NCI-H2196 treated with DMSO at 0.1 percent for 48 hours (cell line): ENCODE measurements at regions not wholly inside any gene's neighbourhood (a gene's known extent, or its start where the extent isn't known, plus 50 kb on each side); places are given as distances from the start of the nearest gene placed in this dataset.
"Not testable (repeated sequence)": the region's sequence is repeated elsewhere in the genome, so short reads cannot be mapped to it uniquely, and the experiment has no call there.

Experiments used
- DNase-seq: peaks from one replicate; lab custom pipeline; 2025; ENCODE audit not compliant: unreplicated experiment; lab: John Stamatoyannopoulos, UW

DNA sequence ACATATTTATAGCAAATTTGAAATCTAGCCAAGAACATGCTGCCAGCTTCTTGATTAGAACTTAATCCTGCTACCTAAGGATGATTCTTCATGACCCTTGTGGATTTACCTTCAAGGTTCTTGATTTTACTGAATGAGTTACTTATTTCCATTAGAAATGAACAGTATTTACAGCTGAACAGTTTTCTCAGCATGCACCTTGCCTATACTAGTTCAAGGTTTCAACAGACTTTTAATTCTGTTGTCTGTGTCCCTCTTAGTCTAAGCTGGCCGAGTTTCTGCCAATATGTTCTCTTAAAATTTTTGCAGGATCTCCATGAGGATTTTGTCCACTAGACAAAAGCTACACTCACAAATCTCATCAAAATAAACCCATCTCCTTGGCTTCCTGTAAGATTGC lies 188.8 kb upstream of the ST8SIA4 start:
- no peak for DNase-seq

DNA sequence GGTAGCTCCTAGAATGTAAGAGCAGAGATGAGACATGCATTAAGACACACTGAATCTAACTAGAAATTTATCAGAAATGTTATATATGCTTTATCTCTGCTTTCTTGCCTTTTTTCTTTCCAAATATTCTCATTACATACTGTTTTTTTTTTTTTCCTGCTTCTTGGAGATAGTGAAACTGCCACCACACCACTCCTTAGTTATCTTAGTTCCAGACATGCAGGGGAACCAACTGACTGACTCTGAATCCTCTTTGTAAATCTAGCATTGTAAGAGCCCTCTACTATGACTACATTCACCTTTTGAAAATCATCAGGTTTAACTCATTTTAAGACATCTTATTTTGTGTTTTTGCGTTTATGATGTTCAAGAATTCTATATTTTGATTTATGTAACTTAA lies 181.3 kb upstream of the ST8SIA4 start:
- no peak for DNase-seq

DNA sequence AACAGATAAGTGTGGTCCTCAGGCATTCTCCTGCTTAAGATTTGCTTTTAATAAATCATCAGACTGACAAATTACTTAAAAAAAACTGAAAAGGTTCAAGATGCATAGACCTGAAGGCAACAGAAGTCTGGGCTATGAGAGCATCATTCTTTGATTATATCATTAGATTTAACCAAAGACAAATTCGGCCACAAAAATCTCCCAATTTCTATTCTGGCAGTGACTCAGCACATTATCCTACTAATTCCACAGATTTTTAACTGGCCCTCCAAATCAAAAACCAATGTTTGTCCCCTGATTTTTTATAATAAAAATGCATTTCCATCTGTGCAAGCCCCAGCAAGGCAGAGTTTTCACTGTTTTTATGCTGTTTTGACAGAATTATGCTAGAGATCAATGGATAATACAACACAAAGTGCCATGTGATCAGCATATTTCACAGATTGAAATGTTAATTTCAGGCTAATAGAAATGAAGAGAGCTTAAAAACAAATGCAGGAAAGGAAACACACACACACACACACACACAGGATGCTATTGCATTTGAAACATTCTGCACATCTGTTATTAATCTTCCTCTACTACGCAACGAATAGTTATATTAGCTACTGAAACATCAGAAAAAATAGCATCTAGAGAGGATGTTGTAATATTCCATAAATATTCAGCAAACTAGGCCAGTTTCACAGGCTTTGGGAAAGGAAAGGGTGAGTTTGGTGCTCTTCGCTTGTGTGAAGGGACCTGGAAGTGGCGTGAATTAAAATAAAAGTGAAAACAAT lies 177.6 kb upstream of the ST8SIA4 start:
- no peak for DNase-seq

DNA sequence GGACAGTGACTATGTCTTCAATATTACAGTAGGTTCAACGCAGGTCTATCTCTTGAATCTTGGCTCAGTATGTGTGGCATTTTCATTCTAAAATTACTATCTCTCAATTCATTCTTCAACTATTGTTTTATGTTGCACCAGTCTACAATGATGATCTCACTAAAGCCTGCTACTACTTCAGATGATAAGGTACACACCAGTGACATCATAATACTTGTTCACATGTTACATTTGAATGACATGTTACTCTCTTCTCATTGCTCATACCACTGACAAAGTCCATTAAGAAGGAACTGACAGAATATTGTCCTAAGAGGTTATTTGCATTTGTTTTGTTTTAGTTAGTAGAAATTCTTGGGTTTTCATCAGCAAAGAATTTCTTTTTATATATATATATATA lies 165.2 kb upstream of the ST8SIA4 start:
- no peak for DNase-seq

DNA sequence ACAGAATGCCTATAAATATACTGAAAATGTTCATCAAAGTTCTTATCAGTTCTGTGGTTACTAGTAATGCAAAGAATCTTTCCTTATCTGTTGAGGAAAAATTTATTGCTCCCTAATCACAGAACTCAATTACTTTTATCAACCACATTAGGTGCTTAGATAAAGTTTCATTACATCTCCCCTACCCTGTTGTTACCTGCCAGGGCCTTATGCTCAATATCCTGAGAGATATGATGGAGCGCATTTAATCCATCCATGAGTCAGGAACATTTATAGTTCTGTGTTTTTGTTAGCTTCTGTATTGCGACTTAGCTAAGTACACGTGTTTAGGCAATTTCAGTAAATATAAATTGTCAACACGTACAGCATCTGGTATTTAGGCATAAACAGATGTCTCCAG lies 164.3 kb upstream of the ST8SIA4 start:
- no peak for DNase-seq

DNA sequence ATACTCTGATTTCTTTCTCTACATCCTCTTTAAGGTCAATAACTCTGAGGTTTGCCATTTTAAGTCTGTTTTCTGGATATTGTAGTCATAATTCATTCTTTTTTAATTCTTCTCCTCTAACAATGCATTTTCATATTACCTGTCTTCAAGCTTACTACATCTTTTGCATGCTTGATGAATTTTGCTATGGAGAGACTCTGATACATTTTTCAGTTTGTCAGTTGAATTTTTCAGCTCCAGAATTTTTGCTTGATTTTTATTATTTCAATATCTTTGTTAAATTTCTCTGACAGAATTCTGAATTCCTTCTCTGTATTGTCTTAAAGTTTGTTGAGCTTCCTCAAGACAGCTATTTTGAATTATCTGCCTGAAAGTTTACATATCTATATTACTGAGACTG lies 159.8 kb upstream of the ST8SIA4 start:
- DNase-seq = no peak

DNA sequence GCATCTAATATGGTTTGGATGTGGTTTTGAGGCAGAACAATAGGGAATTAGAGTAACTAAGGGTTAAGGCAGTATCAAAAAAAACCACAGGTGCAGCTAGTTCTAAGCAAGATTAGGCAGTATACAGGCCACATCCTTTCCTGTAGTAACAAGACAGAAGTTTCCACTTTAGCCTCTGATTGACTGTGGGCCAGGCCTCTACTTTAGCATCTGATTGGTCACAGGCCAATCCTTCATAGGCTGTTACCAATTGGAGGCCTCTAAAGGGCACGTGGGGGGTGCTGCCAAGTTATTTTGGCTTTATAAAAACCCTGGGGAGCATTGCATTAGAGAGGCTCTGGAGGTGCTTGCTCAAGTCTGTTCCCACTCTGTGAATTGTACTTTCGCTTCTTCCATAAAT lies 144.1 kb upstream of the ST8SIA4 start:
- no peak for DNase-seq

DNA sequence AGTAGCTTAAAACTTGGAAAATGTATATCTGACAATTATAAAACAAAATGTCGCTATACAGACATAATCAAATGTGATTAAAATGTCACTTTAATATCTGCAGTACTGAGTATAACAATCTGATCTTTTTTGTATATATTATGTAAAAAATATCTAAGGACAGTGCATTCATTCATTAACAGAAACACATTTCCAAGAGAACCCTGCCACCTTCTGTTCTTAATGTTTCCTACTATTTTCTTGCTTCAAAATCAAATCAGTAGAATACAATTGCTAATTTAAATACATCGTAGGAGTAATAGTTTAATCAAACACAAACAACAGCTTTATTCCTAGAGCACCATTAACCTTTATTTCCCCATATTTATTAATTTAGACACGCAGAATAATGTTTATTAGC lies 142.6 kb upstream of the ST8SIA4 start:
- DNase-seq = no peak

DNA sequence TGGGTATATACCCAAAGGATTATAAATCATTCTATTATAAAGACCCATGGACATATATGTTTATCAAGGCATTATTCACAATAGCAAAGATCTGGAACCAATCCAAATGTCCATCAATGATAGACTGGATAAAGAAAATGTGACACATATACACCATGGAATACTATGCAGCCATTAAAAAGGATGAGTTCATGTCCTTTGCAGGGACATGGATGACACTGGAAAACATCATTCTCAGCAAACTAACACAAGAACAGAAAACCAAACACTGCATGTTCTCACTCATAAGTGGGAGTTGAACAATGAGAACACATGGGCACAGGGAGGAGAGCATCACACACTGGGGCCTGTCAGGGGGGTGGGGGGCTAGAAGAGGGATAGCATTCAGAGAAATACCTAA lies 136.9 kb upstream of the ST8SIA4 start:
- not testable (repeated sequence) for DNase-seq

DNA sequence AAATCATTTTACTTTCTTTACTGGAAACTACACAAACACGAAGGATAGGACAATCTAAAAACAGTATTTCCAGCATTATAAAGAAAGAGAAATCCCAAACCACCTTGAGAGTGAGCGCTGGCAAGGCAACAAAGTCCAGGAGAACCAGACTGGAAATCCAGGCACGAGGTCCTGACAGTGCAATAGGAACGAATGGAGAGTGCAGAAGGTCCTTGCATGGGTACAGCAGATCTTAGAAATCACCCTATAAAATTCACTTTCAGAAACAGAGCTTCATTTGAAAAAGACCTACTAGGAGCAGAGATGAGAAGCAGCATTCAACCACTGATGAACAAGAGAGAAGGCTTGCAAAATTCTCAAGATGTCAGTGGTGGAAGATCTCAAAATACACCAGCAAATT lies 133.7 kb upstream of the ST8SIA4 start:
- DNase-seq = no peak

DNA sequence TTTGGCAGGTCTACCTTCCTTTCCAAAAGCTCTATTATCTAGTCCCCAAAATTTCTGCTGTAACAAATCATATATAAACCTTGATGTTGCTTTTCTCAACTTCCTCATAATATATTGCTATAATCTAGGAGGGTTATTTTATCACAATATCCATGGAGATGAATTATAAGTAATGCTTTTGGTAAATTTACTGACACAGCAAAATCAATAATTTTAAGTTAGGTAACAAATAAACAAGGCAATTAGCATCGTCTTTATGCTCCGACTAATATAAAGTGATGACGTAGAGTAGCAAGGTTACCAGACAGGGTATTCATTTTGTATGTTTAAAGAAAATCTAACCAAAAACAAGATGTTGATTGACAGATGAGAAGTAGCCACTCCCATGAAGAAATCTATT lies 132.3 kb upstream of the ST8SIA4 start:
- DNase-seq = no peak

DNA sequence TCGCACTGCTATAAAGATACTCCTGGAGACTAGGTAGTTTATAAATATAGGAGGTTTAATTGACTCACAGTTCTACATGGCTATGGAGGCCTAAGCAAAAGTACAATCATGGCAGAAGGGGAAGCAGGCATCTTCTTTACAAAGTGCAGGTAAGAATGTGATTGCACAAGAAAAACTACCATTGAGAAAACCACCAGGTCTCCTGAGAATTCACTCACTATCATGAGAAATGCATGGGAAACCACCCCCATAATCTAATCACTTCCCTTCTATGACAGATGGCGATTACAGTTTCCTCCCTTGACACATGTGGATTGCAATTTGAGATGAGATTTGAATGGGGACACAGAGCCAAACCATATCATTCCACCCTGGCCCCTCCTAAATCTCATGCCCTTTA lies 121.2 kb upstream of the ST8SIA4 start:
- no peak for DNase-seq

DNA sequence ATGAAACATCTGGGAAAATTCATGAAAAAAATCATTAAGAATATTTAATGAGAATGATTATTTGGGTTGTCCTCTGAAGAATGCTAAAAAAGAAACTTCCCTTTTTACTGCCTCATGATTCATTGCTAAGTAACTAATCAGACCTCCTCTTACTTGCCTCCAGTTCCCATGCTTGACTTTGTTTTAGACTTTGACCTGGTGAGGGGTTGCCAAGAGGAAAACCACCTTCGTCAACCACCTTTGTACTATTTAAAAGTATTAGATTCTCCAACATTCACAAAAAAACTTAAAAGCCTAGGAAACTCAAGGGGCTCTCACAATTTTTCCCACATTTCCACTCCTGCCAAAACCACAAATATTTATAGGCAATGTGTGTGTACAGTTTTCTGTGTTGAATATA lies 115.2 kb upstream of the ST8SIA4 start:
- DNase-seq = no peak

DNA sequence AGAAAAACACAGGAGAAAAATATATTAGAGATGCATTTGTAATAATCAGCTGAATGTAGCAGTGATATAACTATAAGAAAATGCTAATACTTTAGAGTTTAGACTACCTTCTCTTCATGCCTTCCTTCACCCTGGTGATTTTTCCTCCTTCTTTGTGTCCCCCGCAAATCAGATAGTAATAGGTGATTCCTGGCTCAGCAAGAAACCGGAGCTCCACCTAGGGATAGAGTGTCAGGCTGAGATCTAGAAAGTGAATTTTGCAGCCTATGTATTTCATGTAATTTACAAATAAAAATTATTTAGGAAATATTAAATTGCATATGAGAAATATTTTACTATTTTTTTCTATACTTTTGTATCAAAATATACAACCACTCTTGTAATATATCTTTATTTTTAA lies 109.8 kb upstream of the ST8SIA4 start:
- no peak for DNase-seq

DNA sequence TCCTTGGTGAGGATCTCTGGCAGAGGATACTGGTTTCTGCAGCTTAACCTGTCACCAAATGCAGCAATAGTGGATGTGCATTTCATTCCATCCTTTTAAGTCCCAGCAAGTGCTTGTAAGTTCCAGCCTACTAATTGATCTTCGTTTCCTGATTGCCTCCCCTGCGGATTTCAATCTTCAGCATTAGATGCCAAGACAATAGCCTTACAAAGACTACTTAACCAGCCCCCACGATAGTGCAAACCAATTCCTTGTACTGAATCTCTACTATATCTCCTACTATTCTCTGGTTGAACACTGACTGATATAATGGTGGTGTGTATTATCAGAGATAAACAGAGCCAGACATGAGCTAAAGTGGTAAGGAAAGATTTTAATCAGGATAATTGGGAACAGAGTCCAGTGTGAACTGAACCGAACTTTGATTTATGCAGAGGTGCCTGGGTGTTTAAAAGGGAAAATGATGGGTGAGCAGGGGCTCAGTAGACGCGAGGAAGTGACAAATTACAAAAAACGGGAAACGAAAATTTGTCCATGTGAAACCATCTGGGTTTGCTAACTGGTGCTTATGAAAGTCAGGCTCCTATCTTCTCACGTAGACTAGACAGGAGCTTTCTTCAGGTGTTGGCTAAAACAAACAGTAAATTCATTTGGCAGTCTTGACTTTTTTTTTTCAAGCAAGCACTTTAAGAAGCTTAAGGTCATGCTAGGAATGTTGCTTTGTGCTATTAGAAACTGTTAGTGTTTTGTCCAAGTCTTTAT lies 106.9 kb upstream of the ST8SIA4 start:
- no peak for DNase-seq

DNA sequence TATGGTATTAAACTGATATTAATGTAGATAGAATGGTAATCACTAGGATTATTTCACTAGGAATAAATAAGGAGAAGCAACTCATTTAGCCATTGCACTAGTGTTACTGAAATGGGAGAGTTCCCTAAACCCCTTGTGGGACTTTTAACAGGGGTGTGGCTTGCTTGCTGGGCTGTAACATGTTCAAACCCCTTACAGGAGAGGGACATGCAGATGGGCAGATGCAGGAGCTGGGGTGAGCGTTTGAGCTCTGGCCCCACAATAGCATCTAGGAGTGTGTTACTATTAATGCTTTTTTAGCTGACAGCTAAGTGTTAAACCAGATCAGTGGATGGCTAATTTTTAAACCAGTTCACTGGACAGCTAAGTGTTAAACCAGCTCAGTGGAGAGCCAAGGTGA lies 89.3 kb upstream of the ST8SIA4 start:
- no peak for DNase-seq

DNA sequence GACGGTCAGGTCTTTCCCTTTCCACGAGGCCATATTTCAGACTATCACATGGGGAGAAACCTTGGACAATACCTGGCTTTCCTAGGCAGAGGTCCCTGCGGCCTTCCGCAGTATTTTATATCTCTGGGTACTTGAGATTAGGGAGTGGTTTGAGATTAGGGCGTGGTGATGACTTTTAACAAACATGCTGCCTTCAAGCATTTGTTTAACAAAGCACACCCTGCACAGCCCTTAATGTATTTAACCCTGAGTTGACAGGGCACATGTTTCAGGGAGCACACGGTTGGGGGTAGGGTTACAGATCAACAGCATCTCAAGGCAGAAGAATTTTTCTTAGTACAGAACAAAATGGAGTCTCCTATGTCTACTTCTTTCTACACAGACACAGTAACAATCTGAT lies 80.5 kb upstream of the ST8SIA4 start:
- not testable (repeated sequence) for DNase-seq

DNA sequence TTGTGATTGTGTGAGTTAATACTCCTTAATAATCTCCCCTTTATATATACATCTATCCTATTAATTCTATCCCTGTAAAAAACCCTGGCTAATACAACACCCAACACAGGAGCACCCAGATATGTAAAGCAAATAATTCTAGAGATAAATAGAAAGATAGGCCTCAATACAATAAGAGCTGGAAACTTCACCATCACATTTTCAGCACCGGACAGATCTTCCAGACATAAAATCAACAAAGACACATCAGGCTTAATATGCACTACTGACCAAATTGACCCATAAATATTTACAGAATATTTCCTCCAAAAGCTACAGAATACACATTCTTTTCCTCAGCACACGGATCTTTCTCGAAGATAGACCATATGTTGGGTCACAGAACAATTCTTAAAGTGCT lies 71.0 kb upstream of the ST8SIA4 start:
- DNase-seq = no peak

DNA sequence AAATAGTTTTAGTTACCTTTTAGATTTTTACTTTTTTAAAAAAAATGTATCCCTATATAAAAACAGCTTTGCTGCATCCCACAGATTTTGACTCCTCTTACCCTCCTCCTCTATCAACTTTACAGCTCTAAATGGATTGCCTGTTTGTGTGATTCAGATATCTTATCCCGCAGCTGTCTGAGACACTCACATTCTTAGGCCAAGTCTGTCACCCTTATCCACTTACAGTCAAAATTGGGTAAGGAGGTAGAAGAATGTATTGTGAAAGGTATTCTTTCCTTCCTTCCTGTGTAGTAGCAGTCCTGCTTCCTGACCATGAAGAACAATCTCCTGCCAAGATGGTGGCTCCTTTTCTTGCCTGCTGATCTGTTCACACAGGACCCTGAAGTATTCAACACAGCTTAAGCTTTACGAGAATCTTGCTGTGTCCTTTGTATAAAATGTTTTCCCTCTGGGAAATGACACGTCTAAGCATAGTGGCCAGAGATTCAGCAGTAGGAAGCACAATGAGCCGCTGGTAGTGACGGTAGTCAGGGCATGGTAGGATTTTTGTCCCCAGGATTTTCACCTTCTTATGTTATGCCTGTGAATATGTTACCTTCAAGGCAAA lies 67.7 kb upstream of the ST8SIA4 start:
- DNase-seq = no peak

DNA sequence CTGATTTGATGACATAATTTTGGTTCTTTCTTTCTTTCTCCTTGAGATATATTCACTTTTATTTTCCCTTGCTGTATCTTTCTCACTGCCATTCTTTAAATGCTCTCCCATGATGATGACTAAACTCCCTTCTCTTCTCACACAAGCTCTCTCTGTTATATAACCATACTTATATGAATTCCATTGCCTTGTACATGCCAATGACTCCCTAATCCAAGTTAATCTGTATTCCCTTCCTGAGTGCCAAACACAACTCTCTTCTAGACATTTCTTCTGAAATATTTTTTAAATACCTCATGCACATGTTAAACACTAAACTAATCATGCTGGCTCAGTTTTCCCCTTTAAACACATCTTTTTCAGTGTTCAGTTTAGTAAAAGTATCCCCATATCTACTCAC lies 62.2 kb upstream of the ST8SIA4 start:
- DNase-seq = no peak
